Ishikawa (cell line): ENCODE measurements at regions not wholly inside any gene's neighbourhood (a gene's known extent, or its start where the extent isn't known, plus 50 kb on each side); places are given as distances from the start of the nearest gene placed in this dataset.

Experiments used
- CEBPB ChIP-seq: IDR thresholded peaks from 2 replicates; pipeline ENCODE4 v1.6.1; 2012
- CREB1 ChIP-seq: IDR thresholded peaks from 2 replicates; pipeline ENCODE4 v1.6.1; 2012; ENCODE audit warnings: low read depth
- EGR1 ChIP-seq: IDR thresholded peaks from 2 replicates; pipeline ENCODE4 v1.6.1; 2012
- EP300 ChIP-seq: IDR thresholded peaks from 2 replicates; pipeline ENCODE4 v1.6.1; 2012; ENCODE audit warnings: borderline replicate concordance
- FOXM1 ChIP-seq: IDR thresholded peaks from 2 replicates; pipeline ENCODE4 v1.6.1; 2012; ENCODE audit warnings: low read depth, borderline replicate concordance
- NFIC ChIP-seq: IDR thresholded peaks from 2 replicates; pipeline ENCODE4 v1.6.1; 2012
- RAD21 ChIP-seq: IDR thresholded peaks from 2 replicates; pipeline ENCODE4 v1.6.1; 2012; ENCODE audit warnings: low read depth
- TAF1 ChIP-seq: IDR thresholded peaks from 2 replicates; pipeline ENCODE4 v1.6.1; 2012; ENCODE audit warnings: low read depth, mild to moderate bottlenecking
- TCF12 ChIP-seq: IDR thresholded peaks from 2 replicates; pipeline ENCODE4 v1.6.1; 2012; ENCODE audit warnings: low read depth
- TEAD4 ChIP-seq: IDR thresholded peaks from 2 replicates; pipeline ENCODE4 v1.6.1; 2012
- YY1 ChIP-seq: IDR thresholded peaks from 2 replicates; pipeline ENCODE4 v1.6.1; 2012; ENCODE audit warnings: low read depth
- ZBTB7A ChIP-seq: IDR thresholded peaks from 2 replicates; pipeline ENCODE4 v1.6.1; 2012; ENCODE audit warnings: low read depth
- TF ChIP-seq, protein P1 (sequence below): IDR thresholded peaks from 2 replicates; pipeline ENCODE4 v1.6.1; 2012; ENCODE audit warnings: low read depth, mild to moderate bottlenecking
- TF ChIP-seq, protein P2 (sequence below): IDR thresholded peaks from 2 replicates; pipeline ENCODE4 v1.6.1; 2012
- TF ChIP-seq, protein P3 (sequence below): IDR thresholded peaks from 2 replicates; pipeline ENCODE4 v1.6.1; 2012

DNA sequence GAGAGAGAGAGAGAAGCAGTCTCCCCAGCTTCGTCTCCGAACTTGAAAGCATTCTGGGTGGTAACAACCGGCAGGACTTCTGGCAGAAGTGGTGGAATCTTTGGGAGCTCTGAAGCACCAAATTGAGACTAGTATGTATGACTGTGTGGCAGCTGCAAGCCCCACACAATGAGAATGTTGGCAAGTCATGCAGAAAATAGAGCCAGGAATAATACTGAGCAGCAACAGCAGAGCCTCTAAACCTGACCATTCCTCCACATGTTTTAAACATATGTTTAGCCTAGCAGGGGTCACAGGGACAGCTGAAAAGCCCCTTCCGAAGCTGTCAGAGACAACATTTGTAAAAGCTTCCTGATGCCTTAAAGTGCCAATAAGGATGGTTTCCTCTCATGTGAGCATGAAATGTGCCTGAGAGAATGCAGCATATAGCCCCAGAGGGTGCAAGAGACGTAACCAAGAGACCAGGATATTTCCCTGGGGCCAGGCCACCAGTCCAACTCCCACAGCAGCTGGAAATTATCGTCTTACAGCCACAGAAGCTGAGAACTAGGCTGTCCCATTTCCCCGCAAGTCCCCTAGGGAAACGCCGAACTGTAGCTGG, 178.6 kb upstream of the CCDC54 start:
- TF ChIP-seq RAD21: no peak
- TF ChIP-seq TEAD4: no peak
- no peak for TF ChIP-seq EP300
- no peak for TF ChIP-seq YY1
- no peak for TF ChIP-seq ZBTB7A
- TF ChIP-seq EGR1: no peak
- no peak for TF ChIP-seq CEBPB
- no peak for TF ChIP-seq NFIC
- TF ChIP-seq TAF1: no peak
- TF ChIP-seq, protein P1, sequence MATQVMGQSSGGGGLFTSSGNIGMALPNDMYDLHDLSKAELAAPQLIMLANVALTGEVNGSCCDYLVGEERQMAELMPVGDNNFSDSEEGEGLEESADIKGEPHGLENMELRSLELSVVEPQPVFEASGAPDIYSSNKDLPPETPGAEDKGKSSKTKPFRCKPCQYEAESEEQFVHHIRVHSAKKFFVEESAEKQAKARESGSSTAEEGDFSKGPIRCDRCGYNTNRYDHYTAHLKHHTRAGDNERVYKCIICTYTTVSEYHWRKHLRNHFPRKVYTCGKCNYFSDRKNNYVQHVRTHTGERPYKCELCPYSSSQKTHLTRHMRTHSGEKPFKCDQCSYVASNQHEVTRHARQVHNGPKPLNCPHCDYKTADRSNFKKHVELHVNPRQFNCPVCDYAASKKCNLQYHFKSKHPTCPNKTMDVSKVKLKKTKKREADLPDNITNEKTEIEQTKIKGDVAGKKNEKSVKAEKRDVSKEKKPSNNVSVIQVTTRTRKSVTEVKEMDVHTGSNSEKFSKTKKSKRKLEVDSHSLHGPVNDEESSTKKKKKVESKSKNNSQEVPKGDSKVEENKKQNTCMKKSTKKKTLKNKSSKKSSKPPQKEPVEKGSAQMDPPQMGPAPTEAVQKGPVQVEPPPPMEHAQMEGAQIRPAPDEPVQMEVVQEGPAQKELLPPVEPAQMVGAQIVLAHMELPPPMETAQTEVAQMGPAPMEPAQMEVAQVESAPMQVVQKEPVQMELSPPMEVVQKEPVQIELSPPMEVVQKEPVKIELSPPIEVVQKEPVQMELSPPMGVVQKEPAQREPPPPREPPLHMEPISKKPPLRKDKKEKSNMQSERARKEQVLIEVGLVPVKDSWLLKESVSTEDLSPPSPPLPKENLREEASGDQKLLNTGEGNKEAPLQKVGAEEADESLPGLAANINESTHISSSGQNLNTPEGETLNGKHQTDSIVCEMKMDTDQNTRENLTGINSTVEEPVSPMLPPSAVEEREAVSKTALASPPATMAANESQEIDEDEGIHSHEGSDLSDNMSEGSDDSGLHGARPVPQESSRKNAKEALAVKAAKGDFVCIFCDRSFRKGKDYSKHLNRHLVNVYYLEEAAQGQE: no peak
- TF ChIP-seq, protein P2, sequence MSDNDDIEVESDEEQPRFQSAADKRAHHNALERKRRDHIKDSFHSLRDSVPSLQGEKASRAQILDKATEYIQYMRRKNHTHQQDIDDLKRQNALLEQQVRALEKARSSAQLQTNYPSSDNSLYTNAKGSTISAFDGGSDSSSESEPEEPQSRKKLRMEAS: no peak
- TF ChIP-seq TCF12: no peak
- TF ChIP-seq FOXM1: no peak
- no peak for TF ChIP-seq CREB1
- TF ChIP-seq, protein P3, sequence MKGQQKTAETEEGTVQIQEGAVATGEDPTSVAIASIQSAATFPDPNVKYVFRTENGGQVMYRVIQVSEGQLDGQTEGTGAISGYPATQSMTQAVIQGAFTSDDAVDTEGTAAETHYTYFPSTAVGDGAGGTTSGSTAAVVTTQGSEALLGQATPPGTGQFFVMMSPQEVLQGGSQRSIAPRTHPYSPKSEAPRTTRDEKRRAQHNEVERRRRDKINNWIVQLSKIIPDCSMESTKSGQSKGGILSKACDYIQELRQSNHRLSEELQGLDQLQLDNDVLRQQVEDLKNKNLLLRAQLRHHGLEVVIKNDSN: no peak

DNA sequence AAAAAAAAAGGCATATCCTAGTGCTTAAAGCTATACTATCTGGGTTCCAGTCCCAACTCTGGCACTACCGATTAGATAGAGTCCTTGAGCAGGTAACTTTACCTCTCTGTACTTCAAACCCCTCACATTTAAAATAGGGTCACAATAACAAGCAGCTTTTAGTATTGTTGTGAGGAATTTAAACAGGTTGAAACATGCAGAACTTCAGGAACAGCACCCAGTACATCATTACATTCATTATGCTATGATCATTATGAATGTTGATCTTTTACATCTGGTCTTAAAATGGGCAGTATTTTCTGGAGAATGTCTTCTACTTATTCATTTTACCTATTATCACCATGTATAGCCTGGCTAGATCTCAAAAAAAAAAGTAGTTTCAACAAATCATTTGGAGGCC, 176.1 kb upstream of the CCDC54 start:
- TF ChIP-seq FOXM1: no peak
- TF ChIP-seq CEBPB: no peak
- TF ChIP-seq CREB1: no peak
- no peak for TF ChIP-seq NFIC
- no peak for TF ChIP-seq TEAD4
- no peak for TF ChIP-seq ZBTB7A
- no peak for TF ChIP-seq YY1
- TF ChIP-seq, protein P2: no peak
- TF ChIP-seq TAF1: no peak
- TF ChIP-seq, protein P3: no peak
- TF ChIP-seq EGR1: no peak
- no peak for TF ChIP-seq TCF12
- no peak for TF ChIP-seq RAD21
- TF ChIP-seq EP300: no peak
- TF ChIP-seq, protein P1: no peak

DNA sequence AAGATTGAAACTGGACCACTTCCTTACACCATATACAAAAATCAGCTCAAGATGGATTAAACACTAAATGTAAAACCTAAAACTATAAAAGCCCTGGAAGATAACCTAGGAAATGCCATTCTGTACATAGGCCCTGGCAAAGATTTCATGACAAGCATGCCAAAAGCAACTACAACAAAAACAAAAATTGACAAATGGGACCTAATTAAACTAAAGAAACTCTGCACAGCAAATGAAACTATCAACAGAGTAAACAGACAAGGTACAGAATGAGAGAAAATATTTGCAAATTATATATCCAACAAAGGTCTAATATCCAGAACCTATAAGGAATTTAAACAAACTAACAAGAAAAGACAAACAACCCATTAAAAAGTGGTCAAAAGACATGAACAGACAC, 173.1 kb upstream of the CCDC54 start:
- no peak for TF ChIP-seq TCF12
- TF ChIP-seq NFIC: no peak
- no peak for TF ChIP-seq ZBTB7A
- TF ChIP-seq EP300: no peak
- TF ChIP-seq CEBPB: no peak
- no peak for TF ChIP-seq FOXM1
- no peak for TF ChIP-seq TAF1
- no peak for TF ChIP-seq RAD21
- no peak for TF ChIP-seq EGR1
- no peak for TF ChIP-seq CREB1
- TF ChIP-seq YY1: no peak
- TF ChIP-seq, protein P1: no peak

DNA sequence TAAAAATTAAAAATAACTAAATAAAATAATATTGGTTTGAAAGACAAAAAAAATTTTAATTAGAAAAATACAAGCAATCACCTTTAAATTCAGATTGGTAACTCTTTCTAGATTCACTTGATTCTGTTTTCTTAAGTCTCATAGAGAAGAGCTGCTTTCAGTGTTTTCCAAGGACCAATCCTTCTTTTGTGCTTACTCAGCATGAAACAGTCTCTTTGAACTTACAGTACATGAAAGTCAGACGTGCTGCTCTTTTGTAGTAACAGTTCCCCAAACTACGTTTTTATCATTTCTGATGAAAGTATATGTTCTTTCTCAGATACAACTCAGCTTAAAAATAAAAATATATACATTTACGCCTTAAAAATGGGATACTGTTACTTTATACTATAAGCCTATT, 171.9 kb upstream of the CCDC54 start:
- TF ChIP-seq, protein P1: no peak
- no peak for TF ChIP-seq CREB1
- no peak for TF ChIP-seq CEBPB
- TF ChIP-seq TCF12: no peak
- TF ChIP-seq NFIC: no peak
- TF ChIP-seq YY1: no peak
- TF ChIP-seq EGR1: no peak
- TF ChIP-seq EP300: no peak
- TF ChIP-seq RAD21: no peak
- TF ChIP-seq TAF1: no peak
- TF ChIP-seq ZBTB7A: no peak
- TF ChIP-seq, protein P3: no peak
- TF ChIP-seq FOXM1: no peak
- TF ChIP-seq, protein P2: no peak
- no peak for TF ChIP-seq TEAD4
